ENCODE measurements at regions not wholly inside any gene's neighbourhood (a gene's known extent, or its start where the extent isn't known, plus 50 kb on each side); places are given as distances from the start of the nearest gene placed in this dataset.

DNA sequence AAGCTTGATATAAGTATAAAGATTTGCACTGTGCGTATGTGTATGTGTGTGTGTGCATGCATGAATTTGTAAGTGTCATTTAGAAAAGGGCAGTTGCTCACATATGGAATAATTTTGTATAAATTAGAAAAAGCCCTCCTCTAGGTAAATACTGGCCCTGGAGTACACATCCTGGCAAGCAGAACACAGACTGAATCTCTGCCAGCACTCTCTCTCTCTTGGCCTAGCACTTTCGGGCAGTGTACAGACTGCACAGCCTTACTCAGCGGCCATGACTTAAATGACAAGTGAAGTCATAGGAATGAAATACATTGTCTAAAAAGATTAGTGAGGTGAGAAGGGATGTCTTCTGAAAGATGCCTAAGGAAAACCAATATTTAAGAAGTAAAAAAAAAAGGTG, 214.1 kb downstream of the RDH14 start:
- ATAC-seq, result no peak
- BruUV-seq (replicated peaks), result no TSS peak

More for the DNA sequence above, 214.1 kb downstream of the RDH14 start:
- Histone ChIP-seq H4K20me1 (ENCODE audit: control insufficient read depth, insufficient read depth) (no peaks in the 10 kb centered on the region), H3K36me3 (ENCODE audit: control insufficient read depth in 2 of 2, insufficient read depth in 2 of 2, low read length in 1 of 2) (no peaks in the 10 kb centered on the region), H3K27ac (ENCODE audit: control insufficient read depth, insufficient read depth) (no peak overlapping the region), H2AFZ (ENCODE audit: control insufficient read depth, low read depth, low read length) (no peak overlapping the region), H3K4me3 (no peak overlapping the region), H3K4me2 (ENCODE audit: control insufficient read depth, insufficient read depth) (no peak overlapping the region), H3K79me2 (ENCODE audit: control insufficient read depth, insufficient read depth, low read length) (no peaks in the 10 kb centered on the region), H3K9ac (ENCODE audit: control insufficient read depth, insufficient read depth, low read length) (no peak overlapping the region), H3K9me3 (replicated peaks; ENCODE audit: control insufficient read depth, insufficient read depth, low read length) (no peaks in the 10 kb centered on the region), H3K27me3 (replicated peaks in 1 of 2; ENCODE audit: control insufficient read depth in 2 of 2, insufficient read depth in 2 of 2, low read length in 1 of 2) (no peaks in the 10 kb centered on the region), H3K4me1 (ENCODE audit: control insufficient read depth, insufficient read depth, low read length) (no peaks in the 10 kb centered on the region)
- FAIRE-seq, result no peak
- WGBS (ENCODE audit: insufficient coverage, insufficient replicate concordance, low lambda C conversion rate, missing lambda C conversion rate), result 30% methylated on average over 3 of the region's 3 CpGs
- no peak for DNase-seq (ENCODE audit: low read depth, low spot score)
- POLR2A ChIA-PET, result no interaction called here
- SMC1A ChIA-PET (ENCODE audit: uncharacterized antibody, unreplicated experiment), result no interaction called here
- intact Hi-C loops (cut with micrococcal nuclease; ENCODE audit: unreplicated experiment), result no loop called here
- in situ Hi-C loops (cut with MboI), result no loop called here
- RAD21 ChIA-PET (ENCODE audit: unreplicated experiment), result no interaction called here
- CTCF ChIA-PET, result no interaction called here
- TF ChIP-seq CREM (IDR thresholded peaks at IDR 0.05; ENCODE audit: low read depth), result no peak
- no peak for TF ChIP-seq RCOR1 (conservative IDR thresholded peaks at IDR 0.05; ENCODE audit: low read depth, low read length)
- TF ChIP-seq DPF2 (IDR thresholded peaks at IDR 0.05), result no peak
- no peak for TF ChIP-seq NR2C1 (IDR thresholded peaks at IDR 0.05)
- TF ChIP-seq, protein P1, sequence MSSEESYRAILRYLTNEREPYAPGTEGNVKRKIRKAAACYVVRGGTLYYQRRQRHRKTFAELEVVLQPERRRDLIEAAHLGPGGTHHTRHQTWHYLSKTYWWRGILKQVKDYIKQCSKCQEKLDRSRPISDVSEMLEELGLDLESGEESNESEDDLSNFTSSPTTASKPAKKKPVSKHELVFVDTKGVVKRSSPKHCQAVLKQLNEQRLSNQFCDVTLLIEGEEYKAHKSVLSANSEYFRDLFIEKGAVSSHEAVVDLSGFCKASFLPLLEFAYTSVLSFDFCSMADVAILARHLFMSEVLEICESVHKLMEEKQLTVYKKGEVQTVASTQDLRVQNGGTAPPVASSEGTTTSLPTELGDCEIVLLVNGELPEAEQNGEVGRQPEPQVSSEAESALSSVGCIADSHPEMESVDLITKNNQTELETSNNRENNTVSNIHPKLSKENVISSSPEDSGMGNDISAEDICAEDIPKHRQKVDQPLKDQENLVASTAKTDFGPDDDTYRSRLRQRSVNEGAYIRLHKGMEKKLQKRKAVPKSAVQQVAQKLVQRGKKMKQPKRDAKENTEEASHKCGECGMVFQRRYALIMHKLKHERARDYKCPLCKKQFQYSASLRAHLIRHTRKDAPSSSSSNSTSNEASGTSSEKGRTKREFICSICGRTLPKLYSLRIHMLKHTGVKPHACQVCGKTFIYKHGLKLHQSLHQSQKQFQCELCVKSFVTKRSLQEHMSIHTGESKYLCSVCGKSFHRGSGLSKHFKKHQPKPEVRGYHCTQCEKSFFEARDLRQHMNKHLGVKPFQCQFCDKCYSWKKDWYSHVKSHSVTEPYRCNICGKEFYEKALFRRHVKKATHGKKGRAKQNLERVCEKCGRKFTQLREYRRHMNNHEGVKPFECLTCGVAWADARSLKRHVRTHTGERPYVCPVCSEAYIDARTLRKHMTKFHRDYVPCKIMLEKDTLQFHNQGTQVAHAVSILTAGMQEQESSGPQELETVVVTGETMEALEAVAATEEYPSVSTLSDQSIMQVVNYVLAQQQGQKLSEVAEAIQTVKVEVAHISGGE (CRISPR knock-in tag; IDR thresholded peaks at IDR 0.05), result no peak
- TF ChIP-seq MTA3 (IDR thresholded peaks at IDR 0.05; ENCODE audit: borderline replicate concordance, low read length), result no peak
- TF ChIP-seq, protein P2, sequence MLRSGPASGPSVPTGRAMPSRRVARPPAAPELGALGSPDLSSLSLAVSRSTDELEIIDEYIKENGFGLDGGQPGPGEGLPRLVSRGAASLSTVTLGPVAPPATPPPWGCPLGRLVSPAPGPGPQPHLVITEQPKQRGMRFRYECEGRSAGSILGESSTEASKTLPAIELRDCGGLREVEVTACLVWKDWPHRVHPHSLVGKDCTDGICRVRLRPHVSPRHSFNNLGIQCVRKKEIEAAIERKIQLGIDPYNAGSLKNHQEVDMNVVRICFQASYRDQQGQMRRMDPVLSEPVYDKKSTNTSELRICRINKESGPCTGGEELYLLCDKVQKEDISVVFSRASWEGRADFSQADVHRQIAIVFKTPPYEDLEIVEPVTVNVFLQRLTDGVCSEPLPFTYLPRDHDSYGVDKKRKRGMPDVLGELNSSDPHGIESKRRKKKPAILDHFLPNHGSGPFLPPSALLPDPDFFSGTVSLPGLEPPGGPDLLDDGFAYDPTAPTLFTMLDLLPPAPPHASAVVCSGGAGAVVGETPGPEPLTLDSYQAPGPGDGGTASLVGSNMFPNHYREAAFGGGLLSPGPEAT (IDR thresholded peaks at IDR 0.05; ENCODE audit: low read depth), result no peak
- TF ChIP-seq, protein P3, sequence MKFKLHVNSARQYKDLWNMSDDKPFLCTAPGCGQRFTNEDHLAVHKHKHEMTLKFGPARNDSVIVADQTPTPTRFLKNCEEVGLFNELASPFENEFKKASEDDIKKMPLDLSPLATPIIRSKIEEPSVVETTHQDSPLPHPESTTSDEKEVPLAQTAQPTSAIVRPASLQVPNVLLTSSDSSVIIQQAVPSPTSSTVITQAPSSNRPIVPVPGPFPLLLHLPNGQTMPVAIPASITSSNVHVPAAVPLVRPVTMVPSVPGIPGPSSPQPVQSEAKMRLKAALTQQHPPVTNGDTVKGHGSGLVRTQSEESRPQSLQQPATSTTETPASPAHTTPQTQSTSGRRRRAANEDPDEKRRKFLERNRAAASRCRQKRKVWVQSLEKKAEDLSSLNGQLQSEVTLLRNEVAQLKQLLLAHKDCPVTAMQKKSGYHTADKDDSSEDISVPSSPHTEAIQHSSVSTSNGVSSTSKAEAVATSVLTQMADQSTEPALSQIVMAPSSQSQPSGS (IDR thresholded peaks at IDR 0.05; ENCODE audit: low read length), result no peak
- TF ChIP-seq, protein P4, sequence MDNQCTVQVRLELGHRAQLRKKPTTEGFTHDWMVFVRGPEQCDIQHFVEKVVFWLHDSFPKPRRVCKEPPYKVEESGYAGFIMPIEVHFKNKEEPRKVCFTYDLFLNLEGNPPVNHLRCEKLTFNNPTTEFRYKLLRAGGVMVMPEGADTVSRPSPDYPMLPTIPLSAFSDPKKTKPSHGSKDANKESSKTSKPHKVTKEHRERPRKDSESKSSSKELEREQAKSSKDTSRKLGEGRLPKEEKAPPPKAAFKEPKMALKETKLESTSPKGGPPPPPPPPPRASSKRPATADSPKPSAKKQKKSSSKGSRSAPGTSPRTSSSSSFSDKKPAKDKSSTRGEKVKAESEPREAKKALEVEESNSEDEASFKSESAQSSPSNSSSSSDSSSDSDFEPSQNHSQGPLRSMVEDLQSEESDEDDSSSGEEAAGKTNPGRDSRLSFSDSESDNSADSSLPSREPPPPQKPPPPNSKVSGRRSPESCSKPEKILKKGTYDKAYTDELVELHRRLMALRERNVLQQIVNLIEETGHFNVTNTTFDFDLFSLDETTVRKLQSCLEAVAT (IDR thresholded peaks at IDR 0.05), result no peak
- TF ChIP-seq POLR2AphosphoS2 (IDR thresholded peaks at IDR 0.05; ENCODE audit: low read depth, low read length), result no peak
